ENCODE measurements at regions not wholly inside any gene's neighbourhood (a gene's known extent, or its start where the extent isn't known, plus 50 kb on each side); places are given as distances from the start of the nearest gene placed in this dataset.
"Not testable (repeated sequence)": the region's sequence is repeated elsewhere in the genome, so short reads cannot be mapped to it uniquely, and the experiment has no call there.

GRCh38 chr5:163941079-163941478, 435.7 kb downstream of the MAT2B start:
- H3K36me3 Mint-ChIP-seq (ENCODE audit: low read depth): no peaks in the 10 kb centered on the region
- H3K27me3 Mint-ChIP-seq: no peaks in the 10 kb centered on the region
- no peak overlapping the region for H3K27ac Mint-ChIP-seq
- ATAC-seq (no peak), DNase-seq (no peak)
- intact Hi-C loops (cut with DNase I, micrococcal nuclease): no loop called here
- H3K4me1 Mint-ChIP-seq: no peaks in the 10 kb centered on the region
- ChIA-PET CTCF (interaction anchor here (0.6 to 1.0 kb wide), 2 partner anchors 12 to 1787 kb away, joined by 3 read pairs; no protein-coding TSS in a partner anchor), POLR2A (no interaction called here)
- H3K4me3 Mint-ChIP-seq: no peak overlapping the region
- H3K9me3 Mint-ChIP-seq (ENCODE audit: low read depth): peaks cover 3% of the 10 kb centered on the region

- Mint-ChIP-seq H3K4me3 (no peak overlapping the region), H3K36me3 (ENCODE audit: low read depth) (no peaks in the 10 kb centered on the region), H3K27me3 (no peaks in the 10 kb centered on the region), H3K27ac (no peak overlapping the region), H3K4me1 (no peaks in the 10 kb centered on the region), H3K9me3 (ENCODE audit: low read depth) (no peaks in the 10 kb centered on the region)
- intact Hi-C loops (cut with DNase I, micrococcal nuclease): no loop called here
- CTCF ChIA-PET: interaction anchor here (0.6 kb wide), 1 partner anchor 682 kb away, joined by 3 read pairs; no protein-coding TSS in a partner anchor
- POLR2A ChIA-PET: no interaction called here
- ATAC-seq (no peak), DNase-seq (no peak)
Measured at GRCh38 chr5:163943546-163943945, 438.1 kb downstream of the MAT2B start.

GRCh38 chr5:163944738-163945137, 439.3 kb downstream of the MAT2B start:
- no peaks in the 10 kb centered on the region for H3K36me3 Mint-ChIP-seq (ENCODE audit: low read depth)
- no peaks in the 10 kb centered on the region for H3K4me1 Mint-ChIP-seq
- ATAC-seq (no peak), DNase-seq (no peak)
- no peaks in the 10 kb centered on the region for H3K27me3 Mint-ChIP-seq
- H3K4me3 Mint-ChIP-seq: no peak overlapping the region
- no peak overlapping the region for H3K27ac Mint-ChIP-seq
- H3K9me3 Mint-ChIP-seq (ENCODE audit: low read depth): no peaks in the 10 kb centered on the region
- ChIA-PET CTCF (interaction anchor here (0.6 kb wide), 1 partner anchor 92 kb away, joined by 3 read pairs; no protein-coding TSS in a partner anchor), POLR2A (no interaction called here)
- intact Hi-C loops (cut with DNase I, micrococcal nuclease): no loop called here

DNA sequence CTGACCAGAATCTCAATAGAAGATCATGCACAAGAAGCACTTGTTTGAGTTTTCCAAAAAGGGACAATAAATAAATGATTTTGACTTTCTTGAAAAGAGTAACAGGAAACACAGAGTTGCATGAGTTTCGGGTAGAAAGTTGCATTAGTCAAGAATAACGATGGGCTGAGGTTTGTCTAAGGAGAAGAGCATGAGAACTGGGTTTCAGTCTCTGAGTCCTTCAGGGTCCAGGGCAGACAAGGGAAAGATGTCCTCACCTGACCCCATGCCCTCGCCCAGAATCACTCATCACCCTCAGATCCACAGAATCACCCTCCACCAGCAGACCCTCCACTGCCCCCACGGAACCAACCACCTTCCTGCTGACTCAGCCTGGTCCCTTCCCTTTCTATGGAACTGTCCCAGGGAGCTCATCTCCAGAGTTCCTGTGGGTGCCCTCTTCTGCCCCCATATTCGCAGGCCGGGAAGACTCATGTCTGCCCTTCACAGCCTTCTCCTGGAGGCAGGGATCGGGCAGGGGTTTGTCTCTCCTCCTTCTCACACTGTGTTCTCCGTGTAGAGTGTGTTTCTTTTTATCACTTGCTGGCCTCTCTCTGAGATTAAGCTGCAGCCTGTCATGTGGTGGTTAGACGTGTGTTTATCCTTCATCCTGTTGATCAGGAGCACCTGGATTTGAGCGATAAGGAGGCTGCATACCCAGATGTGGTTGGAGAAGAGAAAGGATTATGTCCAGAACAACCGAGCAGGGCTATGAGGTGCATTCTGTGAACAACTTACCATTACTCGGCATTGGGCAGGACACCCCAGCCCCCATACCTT, 442.6 kb downstream of the MAT2B start:
- DNase-seq: no peak
- Mint-ChIP-seq H3K27ac (no peak overlapping the region), H3K27me3 (no peaks in the 10 kb centered on the region), H3K4me3 (no peak overlapping the region), H3K36me3 (ENCODE audit: low read depth) (no peaks in the 10 kb centered on the region), H3K9me3 (ENCODE audit: low read depth) (no peaks in the 10 kb centered on the region), H3K4me1 (no peaks in the 10 kb centered on the region)
- no peak for ATAC-seq
- POLR2A ChIA-PET: interaction anchor here (0.8 kb wide), 1 partner anchor 10 kb away, joined by 3 read pairs; no protein-coding TSS in a partner anchor
- intact Hi-C loops (cut with DNase I, micrococcal nuclease): no loop called here
- CTCF ChIA-PET: no interaction called here

GRCh38 chr5:163950248-163950647, 444.8 kb downstream of the MAT2B start:
- DNase-seq (no peak), ATAC-seq (no peak)
- Mint-ChIP-seq H3K27me3 (no peaks in the 10 kb centered on the region), H3K4me3 (no peak overlapping the region), H3K4me1 (no peaks in the 10 kb centered on the region), H3K9me3 (ENCODE audit: low read depth) (peaks cover 2% of the 10 kb centered on the region), H3K27ac (no peak overlapping the region), H3K36me3 (ENCODE audit: low read depth) (no peaks in the 10 kb centered on the region)
- CTCF ChIA-PET: no interaction called here
- POLR2A ChIA-PET: no interaction called here
- intact Hi-C loops (cut with DNase I, micrococcal nuclease): no loop called here

DNA sequence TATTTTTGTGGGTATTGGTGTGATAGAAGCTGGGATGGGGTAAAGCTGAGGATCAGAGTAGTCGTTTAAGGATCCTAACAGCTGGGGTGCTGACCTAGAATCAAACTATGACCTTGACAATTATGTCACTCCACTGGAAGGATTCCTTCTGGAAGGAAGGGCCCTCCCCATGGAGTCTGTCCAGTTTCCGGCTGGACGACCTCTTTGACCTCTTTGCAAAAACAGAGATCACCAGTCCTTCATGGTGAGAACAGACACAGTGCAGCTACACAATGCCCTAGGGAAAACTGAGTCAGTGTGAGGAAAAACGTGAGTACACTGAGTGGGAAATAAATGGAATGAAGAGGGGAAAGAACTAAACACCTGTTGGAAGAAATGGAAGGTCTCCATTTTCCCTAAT, 445.6 kb downstream of the MAT2B start:
- H3K27ac Mint-ChIP-seq: no peak overlapping the region

DNA sequence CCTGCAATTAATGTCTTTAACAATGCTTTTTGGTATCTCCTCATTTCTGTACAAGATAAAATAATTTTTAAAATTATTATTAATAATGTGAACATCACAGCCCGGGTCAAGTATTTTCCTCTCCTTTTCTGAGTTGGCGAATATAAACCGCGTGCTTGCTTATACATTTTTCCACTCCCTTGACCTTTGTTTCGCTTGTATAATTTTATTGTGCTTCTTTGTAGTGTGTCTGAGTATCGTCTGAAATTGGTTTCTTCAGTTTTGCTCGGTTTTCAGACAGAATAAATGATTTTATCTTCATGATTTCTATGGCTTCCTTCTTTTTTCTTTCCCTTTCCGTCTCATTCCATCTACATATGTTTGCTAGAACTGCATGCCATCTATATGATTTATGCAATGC, 448.5 kb downstream of the MAT2B start:
- DNase-seq: no peak
- H3K4me1 Mint-ChIP-seq: no peaks in the 10 kb centered on the region
- no peak overlapping the region for H3K4me3 Mint-ChIP-seq
- peaks cover 5% of the 10 kb centered on the region for H3K9me3 Mint-ChIP-seq (ENCODE audit: low read depth)
- no peaks in the 10 kb centered on the region for H3K27me3 Mint-ChIP-seq
- no peaks in the 10 kb centered on the region for H3K36me3 Mint-ChIP-seq (ENCODE audit: low read depth)
- POLR2A ChIA-PET: no interaction called here
- intact Hi-C loops (cut with DNase I, micrococcal nuclease): no loop called here
- no peak for ATAC-seq
- CTCF ChIA-PET: interaction anchor here (0.8 kb wide), 1 partner anchor 595 kb away, joined by 3 read pairs; no protein-coding TSS in a partner anchor
- H3K27ac Mint-ChIP-seq: no peak overlapping the region

More for the DNA sequence above, 445.6 kb downstream of the MAT2B start:
- ATAC-seq (no peak), DNase-seq (no peak)
- Mint-ChIP-seq H3K9me3 (ENCODE audit: low read depth) (peaks cover 2% of the 10 kb centered on the region), H3K4me1 (no peaks in the 10 kb centered on the region), H3K4me3 (no peak overlapping the region), H3K27me3 (no peaks in the 10 kb centered on the region), H3K36me3 (ENCODE audit: low read depth) (no peaks in the 10 kb centered on the region)
- ChIA-PET POLR2A (no interaction called here), CTCF (no interaction called here)
- intact Hi-C loops (cut with DNase I, micrococcal nuclease): no loop called here

- H3K36me3 Mint-ChIP-seq (ENCODE audit: low read depth); intact Hi-C loops (cut with DNase I, micrococcal nuclease); H3K4me3 Mint-ChIP-seq; H3K9me3 Mint-ChIP-seq (ENCODE audit: low read depth); ATAC-seq; DNase-seq; H3K27ac Mint-ChIP-seq; CTCF ChIA-PET; H3K4me1 Mint-ChIP-seq; H3K27me3 Mint-ChIP-seq; POLR2A ChIA-PET: not testable (repeated sequence)
Measured at GRCh38 chr5:163961230-163961629, 455.8 kb downstream of the MAT2B start.

DNA sequence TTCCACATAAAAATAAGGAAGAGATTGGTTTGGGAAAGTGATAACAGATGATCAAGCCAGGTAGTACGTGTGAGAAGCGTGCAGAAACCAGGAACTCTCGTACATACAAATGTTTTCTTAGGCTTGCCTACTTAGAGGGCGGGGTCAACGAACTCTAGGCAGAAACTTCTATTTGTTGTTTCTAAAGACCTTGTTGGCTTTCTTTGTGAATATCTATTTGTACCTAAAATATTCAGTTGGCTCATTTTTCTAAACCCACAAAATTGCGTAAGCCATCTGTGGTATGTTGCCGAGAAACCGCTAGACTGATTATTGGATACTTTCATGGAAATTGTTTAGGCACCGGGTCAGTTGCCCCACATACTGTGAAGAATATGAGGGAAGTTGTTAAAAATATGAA, 458.5 kb downstream of the MAT2B start:
- ChIA-PET POLR2A (no interaction called here), CTCF (no interaction called here)
- Mint-ChIP-seq H3K4me3 (no peak overlapping the region), H3K36me3 (ENCODE audit: low read depth) (no peaks in the 10 kb centered on the region), H3K9me3 (ENCODE audit: low read depth) (no peaks in the 10 kb centered on the region), H3K4me1 (no peaks in the 10 kb centered on the region), H3K27ac (no peak overlapping the region), H3K27me3 (no peaks in the 10 kb centered on the region)
- intact Hi-C loops (cut with DNase I, micrococcal nuclease): no loop called here
- ATAC-seq (no peak), DNase-seq (no peak)

- ATAC-seq (no peak), DNase-seq (no peak)
- Mint-ChIP-seq H3K9me3 (ENCODE audit: low read depth) (no peaks in the 10 kb centered on the region), H3K4me1 (no peaks in the 10 kb centered on the region), H3K27me3 (no peaks in the 10 kb centered on the region), H3K27ac (no peak overlapping the region), H3K36me3 (ENCODE audit: low read depth) (no peaks in the 10 kb centered on the region), H3K4me3 (no peak overlapping the region)
- POLR2A ChIA-PET: no interaction called here
- intact Hi-C loops (cut with DNase I, micrococcal nuclease): no loop called here
- CTCF ChIA-PET: no interaction called here
Measured at GRCh38 chr5:163964671-163965070, 459.3 kb downstream of the MAT2B start.

- Mint-ChIP-seq H3K36me3 (ENCODE audit: low read depth) (no peaks in the 10 kb centered on the region), H3K9me3 (ENCODE audit: low read depth) (peaks cover 3% of the 10 kb centered on the region), H3K4me1 (no peaks in the 10 kb centered on the region), H3K27me3 (no peaks in the 10 kb centered on the region), H3K4me3 (no peak overlapping the region), H3K27ac (no peak overlapping the region)
- ATAC-seq (no peak), DNase-seq (no peak)
- POLR2A ChIA-PET: no interaction called here
- intact Hi-C loops (cut with DNase I, micrococcal nuclease): no loop called here
- CTCF ChIA-PET: no interaction called here
Measured at GRCh38 chr5:163967268-163967667, 461.8 kb downstream of the MAT2B start.

- ChIA-PET POLR2A (no interaction called here), CTCF (no interaction called here)
- no peak for DNase-seq
- Mint-ChIP-seq H3K27me3 (no peaks in the 10 kb centered on the region), H3K9me3 (ENCODE audit: low read depth) (peaks cover 5% of the 10 kb centered on the region), H3K4me1 (no peaks in the 10 kb centered on the region), H3K27ac (no peak overlapping the region), H3K36me3 (ENCODE audit: low read depth) (no peaks in the 10 kb centered on the region), H3K4me3 (no peak overlapping the region)
- intact Hi-C loops (cut with DNase I, micrococcal nuclease): no loop called here
- no peak for ATAC-seq
Measured at GRCh38 chr5:163968651-163969050, 463.2 kb downstream of the MAT2B start.
